ENCODE measurements at regions not wholly inside any gene's neighbourhood (a gene's known extent, or its start where the extent isn't known, plus 50 kb on each side); places are given as distances from the start of the nearest gene placed in this dataset.
"Not testable (repeated sequence)": the region's sequence is repeated elsewhere in the genome, so short reads cannot be mapped to it uniquely, and the experiment has no call there.

DNA sequence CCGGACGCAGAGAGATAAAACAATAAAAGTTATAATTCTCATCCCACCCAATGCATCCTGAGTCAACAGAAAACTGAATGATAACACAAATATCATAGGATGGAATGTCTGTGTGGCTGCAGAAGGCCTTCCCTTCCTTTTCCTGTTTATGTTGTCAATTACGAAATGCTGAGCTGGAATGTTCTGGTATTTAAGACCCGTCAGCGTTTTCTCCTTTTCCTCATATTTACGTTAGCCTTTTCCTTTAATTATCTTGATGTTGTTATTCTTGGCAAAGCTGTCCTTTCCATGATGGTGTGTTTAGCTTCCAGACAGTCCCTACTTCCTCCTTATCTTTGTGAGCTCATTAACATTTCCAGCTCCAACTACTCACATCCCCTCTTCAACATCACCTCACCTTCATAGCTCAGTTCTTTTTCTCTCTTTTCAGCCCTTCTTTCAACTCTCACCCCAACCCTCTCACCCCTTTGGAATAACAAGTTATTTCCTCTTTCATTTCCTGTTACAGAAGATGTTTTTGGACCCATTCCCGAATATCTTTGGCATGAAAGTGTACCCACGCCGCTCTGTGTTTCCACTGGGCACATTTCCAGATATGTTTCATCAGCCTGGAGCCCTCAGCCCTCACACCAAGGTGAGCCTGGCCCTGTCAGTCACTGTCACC lies 221.6 kb downstream of the NR2F1-AS1 start:
- no peak for DNase-seq

DNA sequence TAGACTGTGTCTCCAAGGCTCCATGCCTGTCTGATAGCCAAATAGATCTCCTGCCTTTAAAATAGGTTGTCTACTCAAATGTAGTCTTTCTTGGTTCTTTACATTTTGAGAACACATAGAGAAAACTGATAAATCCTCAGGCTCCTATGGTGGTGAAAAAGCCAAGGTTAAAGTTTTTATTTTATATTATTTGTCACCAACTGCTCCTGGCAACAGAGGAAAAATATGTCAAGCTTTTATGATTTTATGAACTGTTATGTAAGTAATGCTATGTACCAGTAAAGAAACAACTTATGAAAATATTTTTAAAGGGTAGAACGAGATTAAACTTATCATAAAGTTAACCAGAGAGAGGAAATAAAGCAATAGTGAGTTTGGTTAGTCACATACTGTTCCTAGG lies 222.8 kb downstream of the NR2F1-AS1 start:
- no peak for DNase-seq

- no peak for DNase-seq
These were observed 223.3 kb downstream of the NR2F1-AS1 start for GRCh38 chr5:93357686-93358085.

GRCh38 chr5:93355691-93356090 lies 225.3 kb downstream of the NR2F1-AS1 start:
- no peak for DNase-seq

DNA sequence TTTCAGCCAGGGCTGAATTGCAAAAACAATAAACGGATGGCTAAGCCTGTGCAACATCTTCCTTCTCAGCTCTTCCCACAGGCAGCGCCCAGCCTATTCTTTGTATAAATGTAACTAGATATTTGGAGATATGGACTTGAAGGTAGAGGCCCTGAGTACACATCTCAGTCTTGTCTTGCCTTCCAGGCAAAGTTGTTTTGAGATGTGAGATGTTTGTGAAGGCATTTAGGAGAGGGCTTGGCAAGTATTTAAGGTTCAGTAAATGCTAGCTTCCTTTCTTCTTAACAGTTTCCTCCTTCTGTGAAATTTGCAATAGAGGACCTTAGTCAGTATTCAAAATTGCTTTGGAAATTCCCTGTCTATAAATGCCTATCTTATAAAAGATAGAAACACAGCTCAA lies 228.8 kb downstream of the NR2F1-AS1 start:
- DNase-seq, result no peak

- DNase-seq, result no peak
These were observed 231.4 kb downstream of the NR2F1-AS1 start for GRCh38 chr5:93349613-93350012.

GRCh38 chr5:93348231-93348630 lies 232.8 kb downstream of the NR2F1-AS1 start:
- DNase-seq, result no peak

GRCh38 chr5:93346850-93347249 lies 234.2 kb downstream of the NR2F1-AS1 start:
- DNase-seq, result not testable (repeated sequence)

DNA sequence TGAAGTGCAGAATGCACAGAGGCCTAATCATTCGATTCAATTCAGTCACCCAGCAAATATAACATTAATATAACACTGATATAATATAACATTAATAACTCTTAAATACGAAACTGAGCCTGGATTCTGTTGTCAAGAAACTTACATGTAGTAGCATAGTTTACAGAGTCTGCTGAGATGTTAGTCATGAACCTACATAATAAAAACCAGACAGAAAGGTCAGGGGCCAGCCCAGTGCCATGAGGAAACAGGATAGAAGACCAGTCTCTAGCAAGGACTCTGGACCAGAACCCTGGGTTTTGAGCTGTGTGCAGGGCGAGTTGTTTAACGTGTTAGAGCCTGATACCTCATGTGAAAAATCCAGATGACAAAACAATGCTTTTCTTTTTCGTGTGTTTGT lies 234.7 kb downstream of the NR2F1-AS1 start:
- no peak for DNase-seq

DNA sequence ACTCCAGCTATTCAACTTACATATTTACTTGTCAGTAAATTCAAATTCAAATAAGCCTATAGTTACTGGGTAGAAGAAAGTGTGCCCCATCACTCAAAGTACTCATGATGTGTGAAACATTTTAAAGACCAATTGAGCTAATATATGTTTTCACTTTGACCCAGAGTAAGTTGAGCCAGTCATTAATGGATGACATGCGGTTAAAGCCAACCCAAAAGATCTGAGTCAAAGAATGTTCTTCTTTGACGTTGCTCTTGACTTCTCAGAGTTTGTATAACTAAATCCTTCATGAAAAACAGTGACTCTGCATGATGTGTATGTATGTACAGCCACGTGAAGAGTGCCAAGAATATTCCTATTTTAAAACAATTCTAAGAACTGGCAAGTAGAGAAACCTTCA lies 237.4 kb downstream of the NR2F1-AS1 start:
- no peak for DNase-seq

DNA sequence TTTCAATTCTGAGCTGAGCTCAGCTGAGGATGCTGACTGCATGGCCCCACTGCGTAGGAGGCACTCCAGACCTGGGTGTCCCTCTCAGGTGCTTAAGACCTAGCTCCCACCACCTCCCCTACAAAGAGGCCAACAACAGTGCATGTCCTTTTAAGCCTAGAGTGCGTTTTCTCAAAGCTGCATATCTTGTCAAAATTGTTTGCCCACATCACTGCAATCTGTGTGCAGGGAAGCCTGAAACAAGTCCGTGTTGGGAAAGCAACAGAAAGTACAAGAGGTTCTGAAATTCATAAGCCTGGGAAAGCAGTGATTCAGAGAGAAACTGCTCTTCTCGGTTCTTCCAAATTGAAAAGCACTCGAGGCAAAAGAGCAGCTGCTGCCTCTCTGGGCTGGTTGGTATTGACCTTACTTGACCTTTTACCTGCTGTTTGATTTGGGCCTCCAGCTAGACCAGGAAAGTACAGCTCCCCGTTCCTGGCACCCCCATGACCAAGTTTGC lies 238.4 kb downstream of the NR2F1-AS1 start:
- no peak for DNase-seq

GRCh38 chr5:93340881-93341280 lies 240.1 kb downstream of the NR2F1-AS1 start:
- DNase-seq, result no peak

- DNase-seq, result no peak
These were observed 243.9 kb downstream of the NR2F1-AS1 start for GRCh38 chr5:93337138-93337537.

DNA sequence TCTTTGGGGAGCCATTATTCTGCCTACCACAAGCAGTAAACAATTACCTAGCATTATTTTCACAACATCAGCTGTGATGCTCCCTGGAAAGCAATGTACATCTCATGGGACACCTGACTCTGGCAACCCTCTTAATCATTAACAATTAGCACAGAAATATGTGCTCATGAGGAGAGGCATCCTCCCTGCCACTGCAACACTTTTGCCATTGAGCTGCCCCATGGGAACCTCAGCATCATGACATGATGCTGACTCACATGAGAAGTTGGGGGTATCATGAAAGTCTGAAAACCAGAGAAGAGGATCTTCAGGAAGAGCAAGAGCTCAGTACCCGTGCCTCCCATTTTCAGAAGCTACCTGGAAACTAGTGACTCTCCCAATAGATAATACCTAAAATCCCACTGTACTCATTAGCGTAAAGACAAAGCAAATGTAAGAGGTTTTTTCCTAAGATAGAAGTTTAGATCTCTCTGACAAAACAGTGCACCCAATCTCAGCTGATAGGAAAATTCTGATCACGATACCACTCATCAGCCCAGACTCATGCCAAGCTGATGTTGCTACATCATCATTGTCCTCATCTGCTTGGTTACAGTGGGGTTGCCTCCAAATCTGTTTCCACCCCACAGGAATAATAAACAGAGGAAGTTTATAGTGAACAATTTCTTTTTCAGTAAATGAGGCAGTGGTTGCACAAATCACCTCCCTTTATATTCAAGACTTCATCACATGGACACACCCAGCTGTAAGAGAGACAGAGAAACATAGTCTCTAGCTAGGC lies 244.5 kb downstream of the NR2F1-AS1 start:
- no peak for DNase-seq

DNA sequence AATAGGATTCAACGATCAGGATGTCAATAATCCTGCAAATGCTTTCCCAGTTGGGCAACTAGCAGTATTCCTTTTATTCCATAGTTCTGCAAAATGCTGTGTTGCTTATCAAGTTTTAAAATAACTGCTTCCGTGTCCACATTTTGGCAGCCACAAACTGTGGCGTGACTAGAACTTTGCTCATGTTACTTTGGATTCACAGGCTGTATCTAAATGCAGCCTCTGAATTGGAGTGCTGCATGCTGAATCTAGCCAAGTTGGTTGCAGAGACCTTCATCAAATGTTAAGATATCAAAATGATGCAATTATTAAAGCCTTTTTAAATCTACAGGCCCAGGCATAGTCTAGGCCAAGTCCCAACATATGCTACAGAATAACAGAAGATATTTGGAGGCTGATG lies 249.2 kb downstream of the NR2F1-AS1 start:
- no peak for DNase-seq

- no peak for DNase-seq
These were observed 249.8 kb downstream of the NR2F1-AS1 start for GRCh38 chr5:93331241-93331640.

DNA sequence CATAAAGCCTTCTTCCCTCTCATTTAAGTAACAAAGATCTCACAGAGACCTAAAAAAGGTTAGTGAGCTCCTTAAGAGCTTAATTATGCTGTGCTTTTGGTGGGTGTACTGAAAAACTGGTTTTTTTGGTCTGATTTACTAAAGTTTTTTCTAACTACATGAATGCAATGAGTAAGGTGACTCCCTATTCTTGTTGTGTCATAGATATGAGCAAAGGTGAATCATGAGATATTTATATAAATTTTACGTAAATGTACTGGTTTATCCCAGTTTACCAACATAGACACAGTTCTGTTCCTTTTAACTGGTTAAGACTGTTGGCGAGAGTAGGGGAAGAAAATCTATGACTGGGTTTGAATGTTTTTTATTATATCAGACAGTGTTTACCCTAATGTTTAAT lies 250.5 kb downstream of the NR2F1-AS1 start:
- no peak for DNase-seq

DNA sequence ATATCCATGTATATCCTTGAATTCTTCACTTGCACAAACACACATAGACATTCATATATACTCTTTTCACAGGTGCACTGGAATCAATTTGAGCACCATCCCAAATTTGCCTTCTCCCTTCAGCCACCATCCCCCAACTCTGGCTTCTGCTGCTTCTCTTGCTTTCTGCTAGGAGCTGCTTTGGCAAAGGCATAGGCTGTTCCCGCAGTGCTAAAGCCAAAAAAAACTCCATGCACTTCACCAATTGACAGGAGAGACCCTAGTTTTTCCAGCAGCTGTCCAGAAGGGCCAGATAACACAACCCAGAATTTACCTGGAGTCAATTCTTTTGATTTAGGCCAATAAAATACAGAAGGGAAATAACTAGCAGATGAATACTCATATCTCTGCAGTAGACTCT lies 251.3 kb downstream of the NR2F1-AS1 start:
- DNase-seq, result no peak

DNA sequence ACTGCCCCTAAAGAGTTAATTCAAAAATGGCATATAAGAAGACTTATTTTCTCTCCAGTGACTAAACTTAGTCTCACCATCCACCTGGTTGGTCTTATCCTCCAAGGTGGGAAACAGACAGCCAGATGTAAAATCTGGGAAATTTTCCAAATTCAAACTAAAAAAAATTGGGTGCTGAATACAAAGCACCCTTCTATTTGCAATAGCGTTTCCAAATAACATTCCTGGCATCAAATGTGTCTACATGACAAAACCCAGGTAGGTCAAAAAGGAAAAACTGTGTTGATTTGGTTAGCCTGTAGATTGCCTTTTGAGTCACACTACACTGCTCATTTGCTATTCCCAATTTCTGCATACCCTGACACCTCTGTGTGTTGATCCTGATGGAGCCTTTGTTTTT lies 252.2 kb downstream of the NR2F1-AS1 start:
- DNase-seq, result no peak

GRCh38 chr5:93327605-93328004 lies 253.4 kb downstream of the NR2F1-AS1 start:
- DNase-seq, result no peak

GRCh38 chr5:93325946-93326345 lies 255.1 kb downstream of the NR2F1-AS1 start:
- no peak for DNase-seq

GRCh38 chr5:93322974-93323860 lies 257.8 kb downstream of the NR2F1-AS1 start:
- no peak for DNase-seq

- DNase-seq, result no peak
These were observed 260.0 kb downstream of the NR2F1-AS1 start for GRCh38 chr5:93320920-93321445.
